D721Med (cell line): ENCODE measurements at regions not wholly inside any gene's neighbourhood (a gene's known extent, or its start where the extent isn't known, plus 50 kb on each side); places are given as distances from the start of the nearest gene placed in this dataset.
A peak's percentile ranks its signal among the peaks of the same experiment; 100 is the strongest.

ENCODE experiments used
- DNase-seq: peaks from one replicate; pipeline ENCODE4 v3.0.0; 2011; ENCODE audit warnings: low spot score; ENCODE audit not compliant: insufficient read length
- FAIRE-seq: peaks from 2 replicates; lab custom pipeline; 2011; peaks lifted over from hg19 to GRCh38; lab: Jason Lieb, UNC
- TF ChIP-seq, protein P1 (sequence below): IDR thresholded peaks from 2 replicates; pipeline ENCODE4 v1.5.1; 2012; ENCODE audit warnings: mild to moderate bottlenecking, control low read depth; ENCODE audit not compliant: insufficient read depth; ENCODE audit errors: missing control alignments

DNA sequence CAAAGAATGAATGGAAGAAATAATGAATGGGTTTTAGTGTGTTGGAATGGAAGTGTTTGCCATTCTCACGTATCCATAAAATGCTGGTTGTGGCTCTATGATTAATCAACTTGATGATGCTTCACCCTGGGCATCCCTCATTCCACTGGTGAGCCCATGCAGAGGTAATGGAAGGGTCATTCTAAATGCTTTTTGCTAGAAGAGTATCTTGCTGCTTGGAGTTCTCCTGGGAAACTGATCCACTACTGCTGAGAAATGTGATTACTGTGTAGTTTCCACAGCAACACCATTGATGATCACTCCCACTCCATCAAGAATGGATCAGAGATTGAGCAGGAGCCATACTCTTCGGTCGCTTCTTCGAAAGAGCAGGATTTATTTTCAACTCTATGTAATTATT lies 101.6 kb downstream of the ARL5B start:
- DNase-seq, result no peak

DNA sequence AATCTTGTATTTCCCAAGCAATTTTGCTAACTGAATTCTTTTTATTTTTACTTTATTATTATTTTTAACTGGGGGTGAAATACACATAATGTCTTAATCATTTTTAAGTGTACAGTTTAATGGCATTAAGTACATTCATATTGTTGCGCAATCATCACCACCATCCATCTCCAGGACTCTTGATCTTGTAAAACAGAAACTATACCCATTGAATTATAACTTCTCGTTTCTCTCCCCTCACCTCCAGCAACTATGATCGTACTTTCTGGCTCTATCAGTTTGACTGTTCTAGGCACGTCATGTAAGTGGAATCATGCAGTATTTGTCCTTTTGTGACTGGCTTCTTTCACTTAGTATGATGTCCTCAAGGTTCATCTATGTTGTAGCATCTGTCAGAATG lies 108.8 kb downstream of the ARL5B start:
- TF ChIP-seq, protein P1, sequence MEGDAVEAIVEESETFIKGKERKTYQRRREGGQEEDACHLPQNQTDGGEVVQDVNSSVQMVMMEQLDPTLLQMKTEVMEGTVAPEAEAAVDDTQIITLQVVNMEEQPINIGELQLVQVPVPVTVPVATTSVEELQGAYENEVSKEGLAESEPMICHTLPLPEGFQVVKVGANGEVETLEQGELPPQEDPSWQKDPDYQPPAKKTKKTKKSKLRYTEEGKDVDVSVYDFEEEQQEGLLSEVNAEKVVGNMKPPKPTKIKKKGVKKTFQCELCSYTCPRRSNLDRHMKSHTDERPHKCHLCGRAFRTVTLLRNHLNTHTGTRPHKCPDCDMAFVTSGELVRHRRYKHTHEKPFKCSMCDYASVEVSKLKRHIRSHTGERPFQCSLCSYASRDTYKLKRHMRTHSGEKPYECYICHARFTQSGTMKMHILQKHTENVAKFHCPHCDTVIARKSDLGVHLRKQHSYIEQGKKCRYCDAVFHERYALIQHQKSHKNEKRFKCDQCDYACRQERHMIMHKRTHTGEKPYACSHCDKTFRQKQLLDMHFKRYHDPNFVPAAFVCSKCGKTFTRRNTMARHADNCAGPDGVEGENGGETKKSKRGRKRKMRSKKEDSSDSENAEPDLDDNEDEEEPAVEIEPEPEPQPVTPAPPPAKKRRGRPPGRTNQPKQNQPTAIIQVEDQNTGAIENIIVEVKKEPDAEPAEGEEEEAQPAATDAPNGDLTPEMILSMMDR, result no peak
- FAIRE-seq (no peak), DNase-seq (no peak)

More for the DNA sequence above, 101.6 kb downstream of the ARL5B start:
- TF ChIP-seq, protein P1, result no peak
- FAIRE-seq, result no peak

DNA sequence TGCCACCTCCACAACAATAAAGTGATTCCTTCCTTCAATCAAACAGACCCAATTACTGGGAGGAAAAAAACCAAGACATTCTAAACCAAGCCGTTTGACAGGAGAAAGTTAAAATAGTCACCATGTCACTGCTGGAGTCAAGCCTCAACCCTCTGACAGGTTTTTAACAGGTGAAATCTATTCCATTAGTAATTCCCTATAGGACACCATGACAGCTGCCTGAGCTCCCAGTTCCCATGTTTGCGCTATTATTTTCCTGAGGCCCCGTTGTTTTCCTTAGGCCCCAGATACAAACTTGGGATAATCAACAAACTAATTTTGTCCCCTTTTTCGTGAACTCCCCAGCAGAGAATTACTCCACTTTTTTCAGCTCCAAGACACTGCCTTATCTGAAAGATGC lies 113.9 kb downstream of the ARL5B start:
- FAIRE-seq, result no peak

DNA sequence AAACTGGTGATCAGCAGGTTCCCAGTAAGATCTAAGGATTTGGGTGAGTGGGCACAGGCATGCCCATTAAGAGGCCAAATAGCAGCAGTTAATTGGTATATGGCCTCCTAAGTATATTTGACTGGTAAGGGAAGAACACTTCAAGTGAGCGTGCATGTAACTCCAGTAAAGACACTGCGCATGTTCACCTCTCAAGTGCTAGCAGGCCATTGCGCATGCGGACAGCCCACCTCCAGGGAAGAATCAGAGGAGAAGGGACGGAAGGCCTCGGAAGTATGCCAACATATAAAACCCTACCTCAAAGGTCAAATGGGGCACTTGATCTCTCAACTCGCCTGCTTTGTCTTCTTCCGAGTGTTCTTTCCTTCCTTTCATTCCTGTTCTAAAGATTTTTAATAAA lies 118.0 kb downstream of the ARL5B start:
- FAIRE-seq (no peak), DNase-seq (no peak)
- TF ChIP-seq, protein P1, result no peak

More for the DNA sequence above, 113.9 kb downstream of the ARL5B start:
- TF ChIP-seq, protein P1, result no peak
- no peak for DNase-seq

DNA sequence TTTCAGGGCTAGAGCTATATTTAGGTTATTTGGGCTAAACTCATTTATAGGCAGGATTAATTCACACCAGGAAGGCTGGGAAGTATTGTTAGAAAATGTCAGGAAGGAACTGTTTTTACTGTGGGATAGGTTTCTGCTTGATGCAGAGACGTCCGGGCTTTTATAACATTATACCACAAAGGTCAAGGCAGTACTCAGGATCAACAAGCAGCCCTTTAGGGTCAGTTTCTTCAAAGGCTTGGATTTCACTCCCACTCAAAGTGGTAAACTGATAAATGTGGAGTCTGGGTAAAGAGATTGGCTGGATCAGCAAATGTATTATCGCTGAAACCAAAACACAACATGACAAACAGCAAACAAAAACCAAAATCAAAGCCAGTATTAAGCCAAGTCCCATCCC lies 127.2 kb downstream of the ARL5B start:
- TF ChIP-seq, protein P1, result no peak
- FAIRE-seq, result no peak
- no peak for DNase-seq

DNA sequence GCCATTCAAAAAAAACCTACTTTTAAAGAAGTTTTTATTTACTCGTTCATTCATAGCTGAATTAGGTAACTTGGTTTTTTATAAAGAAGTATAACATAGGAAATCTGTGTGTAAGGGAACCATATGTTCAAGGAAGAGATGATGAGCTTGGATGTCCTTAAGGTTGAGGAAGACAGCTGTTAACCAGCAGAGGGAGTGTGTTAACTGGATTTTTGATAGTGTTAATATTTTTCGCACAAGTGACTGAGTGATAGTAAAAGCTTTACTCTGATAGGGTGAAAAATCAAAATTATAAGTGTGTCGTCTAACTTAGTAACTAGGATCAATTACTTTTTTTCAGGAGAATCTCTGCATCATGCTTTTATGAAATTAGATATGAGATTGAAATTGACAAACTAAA lies 134.7 kb downstream of the ARL5B start:
- TF ChIP-seq, protein P1, result peak; percentile 37
- no peak for FAIRE-seq
- no peak for DNase-seq

DNA sequence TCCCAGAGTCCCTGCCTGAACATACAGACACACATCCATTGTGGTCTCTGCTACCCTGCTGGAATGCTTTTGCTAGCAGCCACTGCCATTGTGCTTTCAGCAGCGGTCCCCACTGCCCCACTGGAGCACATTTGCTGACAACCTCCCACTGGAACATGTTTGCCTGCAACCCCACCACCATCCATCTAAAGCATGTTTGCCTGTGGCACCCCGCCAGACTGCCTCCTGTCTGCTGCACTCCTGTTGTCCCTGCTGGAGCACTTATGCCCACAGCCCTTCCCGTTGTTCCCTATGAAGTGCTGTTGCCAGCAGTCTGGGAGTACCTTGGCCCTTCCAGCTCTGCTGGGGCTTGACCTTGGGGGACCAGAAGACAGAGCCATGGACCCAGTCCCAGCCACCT lies 136.3 kb downstream of the ARL5B start:
- FAIRE-seq, result no peak

More for the DNA sequence above, 136.3 kb downstream of the ARL5B start:
- no peak for DNase-seq
- TF ChIP-seq, protein P1, result no peak
